Stimulated activated CD4-positive, alpha-beta T cell treated with anti-CD3 and anti-CD28 coated beads, Interleukin-4, amount 100 ng/mL, for 4 hours (primary cell): ENCODE measurements at regions not wholly inside any gene's neighbourhood (a gene's known extent, or its start where the extent isn't known, plus 50 kb on each side); places are given as distances from the start of the nearest gene placed in this dataset.

Source experiments
- DNase-seq, 2 experiments: peaks; one replicate each; pipeline ENCODE4 v3.0.0-alpha.2; 2020

- no peak for DNase-seq
These were observed 55.0 kb downstream of the TMEM30B start for GRCh38 chr14:61226015-61226654.

- no peak for DNase-seq
These were observed 55.8 kb downstream of the TMEM30B start for GRCh38 chr14:61225344-61225743.

- no peak for DNase-seq
These were observed 57.6 kb downstream of the TMEM30B start for GRCh38 chr14:61223552-61223951.

GRCh38 chr14:61222388-61222787 lies 58.8 kb downstream of the TMEM30B start:
- no peak for DNase-seq

DNA sequence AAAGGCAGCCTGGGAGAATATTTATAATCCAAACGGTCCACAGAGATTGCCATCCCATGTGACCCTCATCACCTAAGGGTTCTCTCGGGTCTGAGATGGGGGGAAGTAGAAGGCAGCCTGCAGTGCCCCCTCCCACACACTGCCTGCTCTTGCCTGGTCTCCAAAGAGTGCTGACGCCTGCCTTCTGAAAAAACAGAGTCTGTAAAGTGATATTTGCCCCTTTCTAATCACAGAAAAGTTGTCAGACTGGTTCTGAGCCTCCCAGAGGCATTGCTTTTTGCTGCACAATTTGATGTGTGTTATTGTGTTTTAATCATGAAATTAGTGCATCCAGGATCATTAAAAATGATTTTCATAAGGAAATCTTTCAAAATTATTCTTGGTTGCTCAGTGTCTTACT lies 59.2 kb downstream of the TMEM30B start:
- no peak for DNase-seq

GRCh38 chr14:61219673-61220072 lies 61.5 kb downstream of the TMEM30B start:
- DNase-seq = no peak

- DNase-seq = no peak
These were observed 61.9 kb downstream of the TMEM30B start for GRCh38 chr14:61219256-61219655.

DNA sequence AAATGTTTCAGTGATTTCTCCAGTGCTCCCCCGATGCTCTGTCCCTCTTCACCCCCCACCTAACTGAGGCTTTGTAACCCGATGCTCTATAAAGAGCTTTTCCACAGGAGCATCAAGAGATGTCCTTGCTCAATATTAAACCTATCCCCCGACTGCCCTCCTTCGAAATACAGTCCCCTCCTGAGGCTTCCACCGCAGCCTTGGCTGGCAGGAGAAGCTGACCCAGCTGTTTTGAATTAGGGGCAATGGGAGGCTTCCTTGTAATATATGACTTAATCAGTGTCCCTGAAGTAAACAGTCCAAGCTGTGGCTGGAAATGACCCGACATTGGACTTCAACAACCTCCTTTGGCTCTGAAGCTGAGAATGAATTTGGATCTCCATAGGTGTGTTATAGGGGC lies 62.4 kb downstream of the TMEM30B start:
- no peak for DNase-seq

DNA sequence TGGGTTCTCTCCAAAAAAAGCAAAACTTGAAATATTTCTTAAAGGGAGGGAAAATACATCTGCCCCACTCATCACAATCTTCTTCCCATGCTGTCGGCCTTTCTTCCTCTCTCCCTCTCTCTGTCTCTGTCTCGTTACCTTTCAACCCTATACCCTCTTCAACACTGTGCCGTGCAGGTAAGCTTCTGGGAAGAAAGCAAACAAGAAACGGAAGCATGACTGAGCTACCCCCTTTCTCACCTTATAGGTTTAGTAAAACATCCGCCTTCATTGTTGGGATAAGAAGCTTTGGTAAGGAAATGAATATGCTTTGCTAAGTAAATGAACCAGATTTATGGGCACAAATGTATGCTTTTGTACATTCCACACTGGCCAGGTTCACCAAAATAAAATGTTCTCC lies 63.0 kb downstream of the TMEM30B start:
- no peak for DNase-seq

- DNase-seq = no peak
These were observed 63.6 kb downstream of the TMEM30B start for GRCh38 chr14:61217516-61217915.

- no peak for DNase-seq
These were observed 65.7 kb downstream of the TMEM30B start for GRCh38 chr14:61215222-61216020.

- DNase-seq = no peak
These were observed 67.2 kb downstream of the TMEM30B start for GRCh38 chr14:61213920-61214319.

- DNase-seq = no peak
These were observed 67.9 kb downstream of the TMEM30B start for GRCh38 chr14:61213191-61213621.

DNA sequence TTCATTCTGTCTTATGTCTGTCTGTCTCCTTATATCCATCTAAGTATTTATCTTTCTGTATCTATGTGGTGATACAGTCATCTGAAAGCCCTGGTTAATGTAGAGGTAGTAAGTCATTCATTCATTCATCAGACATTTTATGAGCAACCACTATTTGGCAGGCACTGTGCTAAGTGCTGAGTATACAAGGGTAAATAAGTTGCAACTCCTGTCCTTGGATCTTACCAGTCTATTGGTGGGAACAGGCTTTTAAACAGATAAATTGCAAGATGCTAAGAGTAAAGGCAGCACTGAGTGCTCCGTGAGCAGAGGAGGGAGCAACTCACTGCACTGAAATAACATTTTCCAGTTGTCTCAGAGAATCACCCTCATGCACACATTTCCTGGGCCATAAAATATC lies 68.6 kb downstream of the TMEM30B start:
- DNase-seq = no peak

DNA sequence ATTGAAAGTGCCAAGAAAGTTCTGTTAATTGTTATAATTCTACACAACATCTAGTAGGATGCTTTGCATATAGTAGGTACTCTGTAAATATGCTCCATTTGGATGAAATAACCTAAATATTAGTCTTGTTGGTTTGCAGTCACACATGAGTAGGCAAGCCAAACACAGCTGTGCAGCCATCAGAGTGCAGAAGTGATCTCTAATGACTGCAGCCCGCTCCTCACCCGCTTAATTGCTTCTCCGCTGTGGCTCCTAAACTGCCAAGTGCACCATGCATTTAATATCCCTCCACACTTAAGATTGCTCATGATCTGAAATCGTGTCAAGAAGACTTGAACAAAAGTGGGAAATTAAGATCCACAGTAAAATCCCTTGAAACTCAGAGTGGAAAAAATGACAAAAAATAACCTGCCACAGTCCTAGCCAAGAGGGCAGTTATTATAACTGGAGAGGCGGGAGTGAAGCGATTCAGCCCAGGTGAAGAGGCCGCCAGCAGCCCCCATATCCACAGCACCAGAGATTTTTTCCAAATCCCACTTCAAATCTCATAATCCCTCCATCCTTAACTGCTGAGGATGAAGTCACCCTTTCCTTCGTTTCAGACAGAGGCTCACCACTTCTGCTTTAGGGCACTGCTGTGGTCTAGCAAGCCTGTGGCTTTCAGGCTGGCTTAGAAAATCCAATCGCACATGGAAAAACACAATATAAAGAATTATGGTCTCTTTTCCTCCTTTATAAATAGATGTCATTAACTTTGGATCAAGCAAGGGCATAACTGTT lies 69.5 kb downstream of the TMEM30B start:
- no peak for DNase-seq

- no peak for DNase-seq
These were observed 77.9 kb downstream of the TMEM30B start for GRCh38 chr14:61203081-61203753.

GRCh38 chr14:61202124-61202523 lies 79.0 kb downstream of the TMEM30B start:
- DNase-seq = no peak

DNA sequence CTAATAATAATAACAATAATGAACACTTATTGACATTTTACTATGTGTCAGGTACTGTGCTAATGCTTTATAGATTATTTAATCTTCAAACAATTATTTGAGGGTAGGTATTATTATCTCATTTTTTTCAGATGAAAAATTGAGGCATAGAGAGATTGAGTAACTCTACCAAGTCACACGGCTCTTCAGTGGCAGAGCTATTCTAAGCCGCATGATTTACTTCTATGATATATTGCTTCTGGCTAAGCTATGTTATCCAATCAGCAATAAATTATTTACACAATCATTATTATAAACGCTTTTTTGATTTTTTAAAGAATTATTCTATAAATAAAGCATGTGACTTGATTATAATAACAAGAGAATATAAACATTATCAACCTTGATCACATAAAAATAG lies 80.0 kb downstream of the TMEM30B start:
- DNase-seq = no peak

DNA sequence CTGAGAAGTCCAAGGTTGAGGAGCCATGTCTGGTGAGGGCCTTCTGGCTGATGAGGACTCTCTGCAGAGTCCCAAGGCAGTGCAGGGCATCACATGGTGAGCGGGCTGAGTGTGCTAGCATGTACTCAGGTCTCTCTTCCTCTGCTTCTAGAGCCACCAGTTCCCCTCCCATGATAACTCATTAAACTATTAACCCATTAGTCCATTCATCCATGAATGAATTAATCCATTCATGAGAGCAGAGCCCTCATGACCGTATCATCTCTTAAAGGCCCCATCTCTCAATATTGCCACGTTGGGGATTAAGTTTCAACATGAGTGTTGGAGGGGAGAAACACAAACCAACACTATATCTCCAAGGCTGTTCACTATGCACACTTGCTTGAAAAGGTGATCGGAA lies 83.7 kb downstream of the TMEM30B start:
- DNase-seq = no peak

DNA sequence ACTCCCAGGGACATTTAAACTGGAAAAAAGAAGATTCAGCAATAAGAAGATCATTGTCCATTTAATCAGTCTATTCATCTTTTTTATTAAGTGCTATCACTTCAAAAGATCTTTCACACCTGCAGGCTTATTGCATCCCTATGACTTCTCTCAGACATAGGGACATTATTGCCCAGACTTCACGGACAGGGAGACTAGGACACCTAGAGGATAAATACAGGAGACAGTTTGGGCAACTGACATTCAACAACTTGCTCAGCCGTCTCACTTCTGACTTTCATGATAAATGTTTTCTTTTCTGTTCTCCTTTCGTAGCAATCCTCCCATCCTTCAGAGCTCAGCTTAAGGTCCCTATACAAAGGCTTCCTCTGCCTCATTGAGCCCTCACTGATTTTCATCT lies 84.3 kb downstream of the TMEM30B start:
- no peak for DNase-seq

DNA sequence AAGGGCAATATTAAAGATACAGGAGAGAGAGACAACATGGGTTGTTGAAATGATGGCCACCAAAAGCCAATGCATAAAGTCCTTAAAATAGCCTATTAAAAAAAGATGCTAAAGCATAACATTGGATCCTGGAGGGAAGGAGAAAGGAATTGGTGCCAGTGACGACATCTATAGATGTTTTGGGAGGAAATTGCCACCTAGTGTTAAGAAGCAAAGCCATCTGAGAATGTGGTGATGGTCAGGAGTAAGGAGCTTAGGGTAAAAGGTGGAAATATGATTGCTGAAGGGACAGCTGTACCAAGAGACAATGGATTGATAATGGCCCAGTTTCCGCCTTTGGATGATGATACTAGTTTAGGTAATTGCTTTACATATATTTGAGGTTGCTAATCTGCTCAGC lies 85.1 kb downstream of the TMEM30B start:
- DNase-seq = no peak

DNA sequence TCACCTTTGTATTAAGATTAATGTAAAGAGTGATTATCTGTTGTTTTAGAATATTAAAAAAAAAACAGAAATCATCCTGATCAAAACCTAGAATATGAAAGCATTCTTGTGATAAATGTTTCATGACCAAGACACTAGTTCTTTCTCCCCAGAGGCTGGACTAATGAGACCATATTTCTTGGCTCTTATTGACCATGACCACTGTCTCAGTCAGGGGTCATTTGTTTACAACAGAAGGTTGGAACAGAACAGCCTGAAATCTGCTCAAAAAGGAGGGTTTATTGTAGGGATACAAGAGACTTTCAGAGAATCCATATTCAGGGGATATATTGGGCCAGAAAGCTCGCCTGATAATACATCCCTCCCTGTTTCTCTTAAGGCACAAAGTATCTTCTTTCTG lies 87.7 kb downstream of the TMEM30B start:
- DNase-seq = no peak

- DNase-seq = no peak
These were observed 88.1 kb downstream of the TMEM30B start for GRCh38 chr14:61192989-61193388.
